HEK293 (cell line): ENCODE measurements at regions not wholly inside any gene's neighbourhood (a gene's known extent, or its start where the extent isn't known, plus 50 kb on each side); places are given as distances from the start of the nearest gene placed in this dataset.

Source experiments
- CTCF ChIA-PET: fragments of 350-600 bp; formaldehyde crosslinking; extraction: SDS; loops from one replicate; lab custom pipeline; 2021; ENCODE audit warnings: antibody characterized with exemption; lab: Yijun Ruan, JAX
- POLR2A ChIA-PET: fragments of 300-600 bp; formaldehyde crosslinking; extraction: SDS; loops from one replicate; lab custom pipeline; 2020; ENCODE audit warnings: antibody characterized with exemption, inconsistent platforms; lab: Yijun Ruan, JAX
- H3K27ac ChIP-seq: fragments of 200-500 bp; sonication (Bioruptor generic); 2 replicates; pipeline ENCODE4 v1.5.1; 2014; ENCODE audit warnings: low read depth, low read length, control low read depth, inconsistent platforms; ENCODE audit errors: extremely low read depth
- H3K36me3 ChIP-seq, 2 experiments: fragments of 200-500 bp in 1 of 2; sonication (Bioruptor generic) in 1 of 2; 1 replicate in 1 of 2; 2 replicates in 1 of 2; pipeline ENCODE4 v1.5.1; 2014 to 2017; ENCODE audit warnings: inconsistent platforms in 2 of 2, low read length in 2 of 2; ENCODE audit not compliant: control insufficient read depth in 2 of 2, insufficient read depth in 1 of 2
- H3K4me1 ChIP-seq: fragments of 200-500 bp; sonication (Bioruptor generic); 2 replicates; pipeline ENCODE4 v1.5.1; 2014; ENCODE audit warnings: mild to moderate bottlenecking, low read length, inconsistent platforms; ENCODE audit not compliant: control insufficient read depth, insufficient read depth
- H3K4me3 ChIP-seq: 2 replicates; pipeline ENCODE4 v1.5.1; 2011; ENCODE audit warnings: low read depth, mild to moderate bottlenecking, control low read depth, low read length, moderate library complexity
- H3K9me3 ChIP-seq: fragments of 200-500 bp; sonication (Bioruptor generic); 2 replicates; pipeline ENCODE4 v1.5.1; 2014; ENCODE audit warnings: low read depth, low read length, inconsistent platforms; ENCODE audit not compliant: control insufficient read depth, insufficient read depth
- HIC1 ChIP-seq: fragments of 450-650 bp; formaldehyde crosslinking; IDR thresholded peaks from 2 replicates; pipeline ENCODE4 v1.5.1; 2016; ENCODE audit warnings: missing biosample characterization, missing genetic modification characterization
- HOXC10 ChIP-seq: sonication (generic); formaldehyde crosslinking; IDR thresholded peaks from 2 replicates; pipeline ENCODE4 v1.8.1; 2023; ENCODE audit warnings: mild to moderate bottlenecking, missing genetic modification reagents
- KLF10 ChIP-seq: fragments of 450-650 bp; IDR thresholded peaks from 2 replicates; pipeline ENCODE4 v1.5.1; 2018; ENCODE audit warnings: missing biosample characterization, mild to moderate bottlenecking, missing genetic modification characterization
- PATZ1 ChIP-seq: fragments of 450-650 bp; formaldehyde crosslinking; IDR thresholded peaks from 2 replicates; pipeline ENCODE4 v1.5.1; 2016; ENCODE audit warnings: missing biosample characterization, missing genetic modification characterization
- PRDM4 ChIP-seq: fragments of 450-650 bp; formaldehyde crosslinking; IDR thresholded peaks from 2 replicates; pipeline ENCODE4 v1.5.1; 2017; ENCODE audit warnings: missing biosample characterization, missing genetic modification characterization
- ZBTB48 ChIP-seq: fragments of 450-650 bp; formaldehyde crosslinking; IDR thresholded peaks from 2 replicates; pipeline ENCODE4 v1.5.1; 2016; ENCODE audit warnings: missing biosample characterization, missing genetic modification characterization
- ZBTB49 ChIP-seq: fragments of 450-650 bp; formaldehyde crosslinking; IDR thresholded peaks from 2 replicates; pipeline ENCODE4 v1.5.1; 2016; ENCODE audit warnings: missing biosample characterization, missing genetic modification characterization, low read depth
- ZEB2 ChIP-seq: fragments of 450-650 bp; formaldehyde crosslinking; IDR thresholded peaks from 2 replicates; pipeline ENCODE4 v1.5.1; 2016; ENCODE audit warnings: missing biosample characterization, missing genetic modification characterization
- ZFP37 ChIP-seq: fragments of 450-650 bp; formaldehyde crosslinking; IDR thresholded peaks from 2 replicates; pipeline ENCODE4 v1.5.1; 2016; ENCODE audit warnings: missing biosample characterization, missing genetic modification characterization
- ZNF175 ChIP-seq: fragments of 450-650 bp; formaldehyde crosslinking; IDR thresholded peaks from 2 replicates; pipeline ENCODE4 v1.5.1; 2016; ENCODE audit warnings: missing biosample characterization, missing genetic modification characterization
- ZNF19 ChIP-seq: fragments of 450-650 bp; formaldehyde crosslinking; IDR thresholded peaks from 2 replicates; pipeline ENCODE4; 2016; ENCODE audit warnings: missing biosample characterization, missing genetic modification characterization, low read depth
- ZNF23 ChIP-seq: fragments of 450-650 bp; formaldehyde crosslinking; IDR thresholded peaks from 2 replicates; pipeline ENCODE4 v1.5.1; 2016; ENCODE audit warnings: missing biosample characterization, missing genetic modification characterization, borderline replicate concordance
- ZNF24 ChIP-seq: fragments of 450-650 bp; formaldehyde crosslinking; IDR thresholded peaks from 2 replicates; pipeline ENCODE4 v1.5.1; 2016; ENCODE audit warnings: missing biosample characterization, missing genetic modification characterization
- ZNF501 ChIP-seq: fragments of 450-650 bp; formaldehyde crosslinking; IDR thresholded peaks from 2 replicates; pipeline ENCODE4 v1.5.1; 2016; ENCODE audit warnings: missing biosample characterization, missing genetic modification characterization
- ZNF510 ChIP-seq: fragments of 450-650 bp; formaldehyde crosslinking; IDR thresholded peaks from 2 replicates; pipeline ENCODE4 v1.5.1; 2018; ENCODE audit warnings: mild to moderate bottlenecking, missing genetic modification characterization, missing biosample characterization; ENCODE audit not compliant: insufficient replicate concordance
- ZNF514 ChIP-seq: fragments of 450-650 bp; formaldehyde crosslinking; IDR thresholded peaks from 2 replicates; pipeline ENCODE4 v1.5.1; 2016; ENCODE audit warnings: missing biosample characterization, missing genetic modification characterization
- ZNF610 ChIP-seq: fragments of 450-650 bp; formaldehyde crosslinking; IDR thresholded peaks from 2 replicates; pipeline ENCODE4 v1.5.1; 2016; ENCODE audit warnings: missing biosample characterization, missing genetic modification characterization, borderline replicate concordance
- ZNF777 ChIP-seq: fragments of 450-650 bp; formaldehyde crosslinking; IDR thresholded peaks from 2 replicates; pipeline ENCODE4 v1.5.1; 2017; ENCODE audit warnings: missing biosample characterization, missing genetic modification characterization, borderline replicate concordance

GRCh38 chr4:32000846-32001488 is 1280.8 kb downstream of the PCDH7 start:
- ChIA-PET POLR2A (no interaction called here), CTCF (no interaction called here)
- TF ChIP-seq ZNF777 (tag by site-specific recombination) = no peak
- no peak for TF ChIP-seq ZBTB48 (tag by site-specific recombination)
- TF ChIP-seq ZNF514 = no peak
- no peak for TF ChIP-seq ZEB2 (tag by site-specific recombination)
- no peak for TF ChIP-seq ZNF24 (tag by site-specific recombination)
- no peak for TF ChIP-seq ZNF510 (tag by site-specific recombination)
- TF ChIP-seq PATZ1 (tag by site-specific recombination) = no peak
- TF ChIP-seq ZNF175 (tag by site-specific recombination) = no peak
- TF ChIP-seq KLF10 (tag by site-specific recombination) = no peak
- no peak for TF ChIP-seq ZNF501 (tag by site-specific recombination)
- TF ChIP-seq HOXC10 (CRISPR knock-in tag) = no peak
- TF ChIP-seq ZNF23 (tag by site-specific recombination) = no peak
- no peak for TF ChIP-seq HIC1 (tag by site-specific recombination)
- no peak for TF ChIP-seq ZBTB49 (tag by site-specific recombination)
- TF ChIP-seq ZFP37 (tag by site-specific recombination) = no peak
- TF ChIP-seq ZNF19 = no peak
- no peak for TF ChIP-seq ZNF610 (tag by site-specific recombination)
- TF ChIP-seq PRDM4 (tag by site-specific recombination) = no peak
- Histone ChIP-seq H3K27ac (no peak overlapping the region), H3K36me3 (no peaks in the 10 kb centered on the region), H3K4me1 (no peaks in the 10 kb centered on the region), H3K4me3 (no peak overlapping the region), H3K9me3 (no peaks in the 10 kb centered on the region)
